NCI-H1930 (cell line): ENCODE measurements at regions not wholly inside any gene's neighbourhood (a gene's known extent, or its start where the extent isn't known, plus 50 kb on each side); places are given as distances from the start of the nearest gene placed in this dataset.

Experiments
- DNase-seq, 2 experiments: peaks; one replicate each; lab custom pipeline; 2025; lab: John Stamatoyannopoulos, UW

DNA sequence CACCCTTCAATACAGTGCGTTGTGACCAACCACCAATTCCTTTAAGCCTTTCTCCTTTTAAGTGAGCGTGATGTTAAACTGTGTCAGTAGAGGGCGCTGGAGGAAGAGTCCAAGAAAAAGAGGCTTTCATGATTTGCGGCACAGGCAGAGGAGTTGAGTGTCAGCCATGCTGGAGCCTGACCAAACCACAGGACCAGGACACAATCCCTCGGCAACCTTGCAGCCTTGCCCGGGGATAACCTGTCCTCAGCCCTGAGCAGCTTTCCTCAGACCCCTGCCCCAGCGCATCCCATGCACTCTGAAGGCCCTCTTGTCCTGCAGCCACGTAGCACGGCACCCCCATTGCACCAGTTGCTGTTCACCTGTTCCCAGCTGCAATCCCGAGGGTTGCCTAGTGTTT is 53.5 kb upstream of the SMIM31 start:
- peak in 1 of 2 experiments; percentile 14 for DNase-seq

GRCh38 chr4:164701665-164702064 is 52.3 kb upstream of the SMIM31 start:
- no peak for DNase-seq
